ENCODE measurements at regions not wholly inside any gene's neighbourhood (a gene's known extent, or its start where the extent isn't known, plus 50 kb on each side); places are given as distances from the start of the nearest gene placed in this dataset.

GRCh38 chr1:194252199-194252598 lies 1065.8 kb upstream of the B3GALT2 start:
- no peak for DNase-seq
- Mint-ChIP-seq H3K4me3 (ENCODE audit: unreplicated experiment) (no peak overlapping the region), H3K27ac (ENCODE audit: unreplicated experiment) (no peak overlapping the region), H3K27me3 (ENCODE audit: unreplicated experiment) (no peaks in the 10 kb centered on the region), H3K36me3 (ENCODE audit: unreplicated experiment) (no peaks in the 10 kb centered on the region), H3K9me3 (ENCODE audit: unreplicated experiment) (no peaks in the 10 kb centered on the region), H3K4me1 (ENCODE audit: low read depth, unreplicated experiment) (no peaks in the 10 kb centered on the region)
- TF ChIP-seq CTCF (IDR thresholded peaks at IDR 0.05; ENCODE audit: partially characterized antibody, unreplicated experiment), result no peak

GRCh38 chr1:194241215-194241614 lies 1054.8 kb upstream of the B3GALT2 start:
- no peak overlapping the region for H3K4me3 Mint-ChIP-seq (ENCODE audit: unreplicated experiment)
- no peaks in the 10 kb centered on the region for H3K27me3 Mint-ChIP-seq (ENCODE audit: unreplicated experiment)
- H3K9me3 Mint-ChIP-seq (ENCODE audit: unreplicated experiment), result no peaks in the 10 kb centered on the region
- no peak for TF ChIP-seq CTCF (IDR thresholded peaks at IDR 0.05; ENCODE audit: partially characterized antibody, unreplicated experiment)
- DNase-seq, result no peak
- H3K4me1 Mint-ChIP-seq (ENCODE audit: low read depth, unreplicated experiment), result no peaks in the 10 kb centered on the region
- no peaks in the 10 kb centered on the region for H3K36me3 Mint-ChIP-seq (ENCODE audit: unreplicated experiment)
- H3K27ac Mint-ChIP-seq (ENCODE audit: unreplicated experiment), result no peak overlapping the region

- no peak overlapping the region for H3K27ac Mint-ChIP-seq (ENCODE audit: unreplicated experiment)
- H3K27me3 Mint-ChIP-seq (ENCODE audit: unreplicated experiment), result no peaks in the 10 kb centered on the region
- H3K9me3 Mint-ChIP-seq (ENCODE audit: unreplicated experiment), result no peaks in the 10 kb centered on the region
- TF ChIP-seq CTCF (IDR thresholded peaks at IDR 0.05; ENCODE audit: partially characterized antibody, unreplicated experiment), result no peak
- no peak overlapping the region for H3K4me3 Mint-ChIP-seq (ENCODE audit: unreplicated experiment)
- DNase-seq, result no peak
- no peaks in the 10 kb centered on the region for H3K4me1 Mint-ChIP-seq (ENCODE audit: low read depth, unreplicated experiment)
- no peaks in the 10 kb centered on the region for H3K36me3 Mint-ChIP-seq (ENCODE audit: unreplicated experiment)
These were observed 1046.7 kb upstream of the B3GALT2 start for GRCh38 chr1:194233069-194233468.

- Mint-ChIP-seq H3K4me3 (ENCODE audit: unreplicated experiment) (no peak overlapping the region), H3K27ac (ENCODE audit: unreplicated experiment) (no peak overlapping the region), H3K9me3 (ENCODE audit: unreplicated experiment) (no peaks in the 10 kb centered on the region), H3K4me1 (ENCODE audit: low read depth, unreplicated experiment) (no peaks in the 10 kb centered on the region), H3K27me3 (ENCODE audit: unreplicated experiment) (no peaks in the 10 kb centered on the region), H3K36me3 (ENCODE audit: unreplicated experiment) (no peaks in the 10 kb centered on the region)
- no peak for DNase-seq
- TF ChIP-seq CTCF (IDR thresholded peaks at IDR 0.05; ENCODE audit: partially characterized antibody, unreplicated experiment), result no peak
These were observed 1044.1 kb upstream of the B3GALT2 start for GRCh38 chr1:194230351-194231144.

- no peak for DNase-seq
- no peaks in the 10 kb centered on the region for H3K27me3 Mint-ChIP-seq (ENCODE audit: unreplicated experiment)
- no peak overlapping the region for H3K27ac Mint-ChIP-seq (ENCODE audit: unreplicated experiment)
- H3K4me1 Mint-ChIP-seq (ENCODE audit: low read depth, unreplicated experiment), result no peaks in the 10 kb centered on the region
- no peaks in the 10 kb centered on the region for H3K36me3 Mint-ChIP-seq (ENCODE audit: unreplicated experiment)
- H3K4me3 Mint-ChIP-seq (ENCODE audit: unreplicated experiment), result no peak overlapping the region
- no peaks in the 10 kb centered on the region for H3K9me3 Mint-ChIP-seq (ENCODE audit: unreplicated experiment)
- TF ChIP-seq CTCF (IDR thresholded peaks at IDR 0.05; ENCODE audit: partially characterized antibody, unreplicated experiment), result no peak
These were observed 1042.0 kb upstream of the B3GALT2 start for GRCh38 chr1:194228427-194228826.
